Adrenal gland (tissue), 9 donors: ENCODE measurements at regions not wholly inside any gene's neighbourhood (a gene's known extent, or its start where the extent isn't known, plus 50 kb on each side); places are given as distances from the start of the nearest gene placed in this dataset.

Source experiments
- DNase-seq, 7 donors: peaks; one replicate each; pipeline ENCODE4 v3.0.0-alpha.2; 2019 to 2020
- H3K27ac ChIP-seq, 5 donors: fragments of 200-600 bp; sonication (generic) in 4 of 5; 1 replicate in 3 of 5; 2 replicates in 2 of 5; pipeline versions ENCODE4 v1.5.1 to v1.8.0; 2016 to 2020; ENCODE audit warnings: mild to moderate bottlenecking in 1 of 5
- H3K27me3 ChIP-seq: fragments of 200-600 bp; 2 replicates; pipeline ENCODE4 v1.8.0; 2021
- H3K36me3 ChIP-seq, 2 donors: fragments of 200-600 bp; replicated peaks in 1 of 2; 1 replicate in 1 of 2; 2 replicates in 1 of 2; pipeline versions ENCODE4 v1.5.1 to v1.8.0; 2018 to 2022
- H3K4me1 ChIP-seq, 2 donors: fragments of 200-600 bp; replicated peaks in 1 of 2; 1 replicate in 1 of 2; 2 replicates in 1 of 2; pipeline versions ENCODE4 v1.5.1 to v1.8.0; 2018 to 2021
- H3K4me3 ChIP-seq, 4 donors: fragments of 200-600 bp; sonication (generic) in 3 of 4; one replicate each; pipeline ENCODE4 v1.5.1; 2016 to 2018
- H3K9me3 ChIP-seq, 3 donors: fragments of 200-600 bp; sonication (generic) in 1 of 3; replicated peaks in 1 of 3; 1 replicate in 2 of 3; 2 replicates in 1 of 3; pipeline versions ENCODE4 v1.5.1 to v1.8.0; 2016 to 2021
- CTCF ChIP-seq, 6 experiments: fragments of 450-650 bp in 4 of 6; fragments of 200-600 bp in 2 of 6; sonication (generic) in 1 of 6; IDR thresholded peaks; 1 replicate in 5 of 6; 2 replicates in 1 of 6; pipeline versions ENCODE4 v1.5.1 to v1.8.0; 2016 to 2021; ENCODE audit warnings: antibody characterized with exemption in 6 of 6, mild to moderate bottlenecking in 2 of 6, moderate library complexity in 1 of 6
- POLR2A ChIP-seq, 2 donors: fragments of 450-650 bp; IDR thresholded peaks; one replicate each; pipeline ENCODE4 v1.6.1; 2017; ENCODE audit warnings: antibody characterized with exemption in 2 of 2, mild to moderate bottlenecking in 2 of 2, moderate library complexity in 1 of 2
- WGBS, 4 donors: extraction: QIAGEN DNeasy Blood & Tissue Kit in 2 of 4; methylation state at CpG; one replicate each; pipeline versions ENCODE4 v1.1.5 to v1.1.7; 2013 to 2017; 5-methylcytosine and 5-hydroxymethylcytosine counted together
- intact Hi-C, 2 donors: fragments of 100-400 bp; cut with DNase I; formaldehyde crosslinking; loops; one replicate each; pipeline versions ENCODE4 v1.14.1 to v1.15.0; 2022 to 2023
- donor health status: healthy with polysubstance abuse.
- donor health status: Bipolar disorder and iron deficiency.
- donor health status: DM: yes; HTN: yes; CAD: no.
- donor health status: DM: no; HTN: no; CAD: no.
- donor health status: DM: no; HTN: no; CAD: no.

GRCh38 chr10:8640301-8640700, 585.8 kb downstream of the GATA3 start:
- no peak for TF ChIP-seq CTCF (IDR thresholded peaks at IDR 0.05)
- TF ChIP-seq POLR2A (IDR thresholded peaks at IDR 0.05), result no peak
- Histone ChIP-seq H3K4me3 (no peak overlapping the region), H3K27ac (no peak overlapping the region), H3K9me3 (no peaks in the 10 kb centered on the region), H3K36me3 (no peaks in the 10 kb centered on the region), H3K27me3 (no peaks in the 10 kb centered on the region), H3K4me1 (no peaks in the 10 kb centered on the region)
- 70 to 83% (median 77%) methylated on average over 3 of the region's 3 CpGs for WGBS, 4 donors
- DNase-seq, result no peak
- intact Hi-C loops, result no loop called here

GRCh38 chr10:8640878-8641277, 586.4 kb downstream of the GATA3 start:
- Histone ChIP-seq H3K36me3 (no peaks in the 10 kb centered on the region), H3K4me1 (no peaks in the 10 kb centered on the region), H3K27ac (no peak overlapping the region), H3K27me3 (no peaks in the 10 kb centered on the region), H3K9me3 (no peaks in the 10 kb centered on the region), H3K4me3 (no peak overlapping the region)
- intact Hi-C loops, result no loop called here
- DNase-seq, result peak in 2 of 7 donors; percentile 16 to 73
- TF ChIP-seq CTCF (IDR thresholded peaks at IDR 0.05) (no peak), POLR2A (IDR thresholded peaks at IDR 0.05) (no peak)

- TF ChIP-seq CTCF (IDR thresholded peaks at IDR 0.05) (no peak), POLR2A (IDR thresholded peaks at IDR 0.05) (no peak)
- intact Hi-C loops, result no loop called here
- no peak overlapping the region for H3K27ac ChIP-seq
- H3K4me3 ChIP-seq, result no peak overlapping the region
- 81 to 90% (median 84%) methylated on average over 4 of the region's 4 CpGs for WGBS, 4 donors
- DNase-seq, result no peak
- H3K9me3 ChIP-seq, result no peaks in the 10 kb centered on the region
- no peaks in the 10 kb centered on the region for H3K4me1 ChIP-seq
- H3K27me3 ChIP-seq, result no peaks in the 10 kb centered on the region
- no peaks in the 10 kb centered on the region for H3K36me3 ChIP-seq
Observed at GRCh38 chr10:8656261-8656660, 601.8 kb downstream of the GATA3 start.

GRCh38 chr10:8659982-8660381, 605.5 kb downstream of the GATA3 start:
- no peaks in the 10 kb centered on the region for H3K9me3 ChIP-seq
- H3K36me3 ChIP-seq, result no peaks in the 10 kb centered on the region
- no peak overlapping the region for H3K4me3 ChIP-seq
- no peaks in the 10 kb centered on the region for H3K4me1 ChIP-seq
- intact Hi-C loops, result no loop called here
- no peak for DNase-seq
- H3K27ac ChIP-seq, result no peak overlapping the region
- TF ChIP-seq POLR2A (IDR thresholded peaks at IDR 0.05), result no peak
- TF ChIP-seq CTCF (IDR thresholded peaks at IDR 0.05), result no peak
- WGBS, 4 donors, result 55 to 64% (median 59%) methylated on average over 2 of the region's 2 CpGs
- H3K27me3 ChIP-seq, result no peaks in the 10 kb centered on the region
